ENCODE measurements at regions not wholly inside any gene's neighbourhood (a gene's known extent, or its start where the extent isn't known, plus 50 kb on each side); places are given as distances from the start of the nearest gene placed in this dataset.

DNA sequence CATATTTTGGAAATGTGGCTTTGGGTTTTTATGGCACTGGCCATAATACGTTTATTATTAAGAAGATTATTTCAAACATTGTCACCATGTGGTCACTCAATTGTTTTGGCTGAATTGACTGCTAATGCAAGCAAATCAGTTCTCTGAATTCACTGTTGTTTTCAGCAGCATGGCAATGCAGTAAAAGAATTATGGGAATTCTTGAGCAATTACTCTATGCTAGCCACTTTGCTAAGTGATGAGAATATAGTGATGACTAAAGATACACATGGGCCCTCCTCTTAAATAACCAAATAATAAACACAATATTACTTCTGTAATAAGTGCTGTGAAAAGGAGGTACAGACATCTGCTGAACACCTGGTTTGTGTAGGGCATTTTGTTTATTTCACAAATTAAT, 58.0 kb upstream of the FANCL start:
- Histone ChIP-seq H3K27me3 (ENCODE audit: insufficient read depth in 3 of 3, low read length in 2 of 3) (no peaks in the 10 kb centered on the region), H3K4me3 (no peak overlapping the region), H3K9me3 (no peaks in the 10 kb centered on the region), H3K4me1 (no peaks in the 10 kb centered on the region), H3K36me3 (ENCODE audit: insufficient read depth in 1 of 2, low read depth in 1 of 2) (no peaks in the 10 kb centered on the region), H3K27ac (no peak overlapping the region)
- DNase-seq (no peak), ATAC-seq (no peak)
- intact Hi-C loops (cut with DNase I), result no loop called here
- 74 to 81% (median 78%) methylated on average over 1 of the region's 1 CpG for WGBS, 3 donors
- TF ChIP-seq, protein P1, sequence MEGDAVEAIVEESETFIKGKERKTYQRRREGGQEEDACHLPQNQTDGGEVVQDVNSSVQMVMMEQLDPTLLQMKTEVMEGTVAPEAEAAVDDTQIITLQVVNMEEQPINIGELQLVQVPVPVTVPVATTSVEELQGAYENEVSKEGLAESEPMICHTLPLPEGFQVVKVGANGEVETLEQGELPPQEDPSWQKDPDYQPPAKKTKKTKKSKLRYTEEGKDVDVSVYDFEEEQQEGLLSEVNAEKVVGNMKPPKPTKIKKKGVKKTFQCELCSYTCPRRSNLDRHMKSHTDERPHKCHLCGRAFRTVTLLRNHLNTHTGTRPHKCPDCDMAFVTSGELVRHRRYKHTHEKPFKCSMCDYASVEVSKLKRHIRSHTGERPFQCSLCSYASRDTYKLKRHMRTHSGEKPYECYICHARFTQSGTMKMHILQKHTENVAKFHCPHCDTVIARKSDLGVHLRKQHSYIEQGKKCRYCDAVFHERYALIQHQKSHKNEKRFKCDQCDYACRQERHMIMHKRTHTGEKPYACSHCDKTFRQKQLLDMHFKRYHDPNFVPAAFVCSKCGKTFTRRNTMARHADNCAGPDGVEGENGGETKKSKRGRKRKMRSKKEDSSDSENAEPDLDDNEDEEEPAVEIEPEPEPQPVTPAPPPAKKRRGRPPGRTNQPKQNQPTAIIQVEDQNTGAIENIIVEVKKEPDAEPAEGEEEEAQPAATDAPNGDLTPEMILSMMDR (IDR thresholded peaks at IDR 0.05), result no peak

DNA sequence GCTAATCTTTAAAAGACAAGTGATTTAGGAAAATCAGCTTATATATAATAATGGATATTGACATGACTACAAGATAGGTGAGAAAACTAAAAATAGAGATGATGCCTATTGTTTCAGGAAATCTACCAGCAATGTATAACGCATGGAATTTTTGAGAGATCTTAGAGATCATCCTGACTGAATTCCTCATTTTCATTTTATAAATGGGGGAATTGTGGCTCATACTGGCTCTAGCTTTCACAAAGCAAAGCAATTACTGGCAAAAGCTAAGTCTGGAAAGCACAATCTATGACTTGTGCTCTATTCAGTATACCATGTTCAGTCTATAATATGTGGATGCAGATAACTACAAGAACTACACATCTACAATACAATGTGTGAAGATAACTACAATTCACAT, 51.9 kb upstream of the FANCL start:
- no peaks in the 10 kb centered on the region for H3K4me1 ChIP-seq
- no peak overlapping the region for H3K27ac ChIP-seq
- ATAC-seq (no peak), DNase-seq (no peak)
- H3K4me3 ChIP-seq, result no peak overlapping the region
- no peaks in the 10 kb centered on the region for H3K36me3 ChIP-seq (ENCODE audit: insufficient read depth in 1 of 2, low read depth in 1 of 2)
- TF ChIP-seq, protein P1 (IDR thresholded peaks at IDR 0.05), result no peak
- WGBS, 3 donors, result 63 to 77% (median 66%) methylated on average over 1 of the region's 1 CpG
- intact Hi-C loops (cut with DNase I), result no loop called here
- H3K27me3 ChIP-seq (ENCODE audit: insufficient read depth in 3 of 3, low read length in 2 of 3), result no peaks in the 10 kb centered on the region
- no peaks in the 10 kb centered on the region for H3K9me3 ChIP-seq

DNA sequence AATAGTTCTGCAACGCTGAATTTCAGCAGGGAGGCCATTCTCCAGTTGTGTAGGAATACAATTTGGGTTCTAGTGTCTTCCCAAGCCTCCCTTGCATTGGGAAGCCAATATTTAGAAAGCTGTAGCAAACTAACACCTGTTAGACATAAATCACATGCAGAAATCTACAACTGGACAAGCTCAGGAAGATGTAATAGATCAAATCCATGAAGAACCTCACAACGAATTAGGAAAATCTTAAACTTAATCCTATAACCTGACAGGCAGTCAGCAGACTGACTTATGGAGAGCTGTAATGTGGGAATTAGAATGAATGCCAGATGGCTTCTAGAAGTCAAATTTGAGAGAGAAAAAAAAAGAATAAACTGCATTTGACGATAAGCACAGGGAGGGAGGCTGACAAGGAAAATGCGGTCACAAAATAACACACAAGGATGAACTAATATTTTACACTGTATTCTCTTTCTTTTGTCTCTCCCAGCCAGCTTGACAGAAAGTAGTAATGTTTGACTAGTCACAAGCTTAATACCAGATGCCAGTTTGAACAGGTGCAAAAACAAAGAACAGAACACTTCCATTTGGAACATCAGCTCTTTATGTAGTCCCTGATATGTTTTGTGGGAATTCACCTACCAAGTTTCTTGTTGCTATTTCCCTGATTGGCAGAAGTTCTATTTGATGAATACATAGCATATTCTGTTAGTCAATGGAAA, 50.8 kb upstream of the FANCL start:
- no peaks in the 10 kb centered on the region for H3K27me3 ChIP-seq (ENCODE audit: insufficient read depth in 3 of 3, low read length in 2 of 3)
- no peak overlapping the region for H3K4me3 ChIP-seq
- no peaks in the 10 kb centered on the region for H3K36me3 ChIP-seq (ENCODE audit: insufficient read depth in 1 of 2, low read depth in 1 of 2)
- DNase-seq (no peak), ATAC-seq (no peak)
- H3K9me3 ChIP-seq, result no peaks in the 10 kb centered on the region
- intact Hi-C loops (cut with DNase I), result no loop called here
- 12 to 26% (median 17%) methylated on average over 4 of the region's 4 CpGs for WGBS, 3 donors
- H3K27ac ChIP-seq, result no peak overlapping the region
- no peaks in the 10 kb centered on the region for H3K4me1 ChIP-seq
- TF ChIP-seq, protein P1 (IDR thresholded peaks at IDR 0.05), result no peak
